ENCODE measurements at regions not wholly inside any gene's neighbourhood (a gene's known extent, or its start where the extent isn't known, plus 50 kb on each side); places are given as distances from the start of the nearest gene placed in this dataset.

DNA sequence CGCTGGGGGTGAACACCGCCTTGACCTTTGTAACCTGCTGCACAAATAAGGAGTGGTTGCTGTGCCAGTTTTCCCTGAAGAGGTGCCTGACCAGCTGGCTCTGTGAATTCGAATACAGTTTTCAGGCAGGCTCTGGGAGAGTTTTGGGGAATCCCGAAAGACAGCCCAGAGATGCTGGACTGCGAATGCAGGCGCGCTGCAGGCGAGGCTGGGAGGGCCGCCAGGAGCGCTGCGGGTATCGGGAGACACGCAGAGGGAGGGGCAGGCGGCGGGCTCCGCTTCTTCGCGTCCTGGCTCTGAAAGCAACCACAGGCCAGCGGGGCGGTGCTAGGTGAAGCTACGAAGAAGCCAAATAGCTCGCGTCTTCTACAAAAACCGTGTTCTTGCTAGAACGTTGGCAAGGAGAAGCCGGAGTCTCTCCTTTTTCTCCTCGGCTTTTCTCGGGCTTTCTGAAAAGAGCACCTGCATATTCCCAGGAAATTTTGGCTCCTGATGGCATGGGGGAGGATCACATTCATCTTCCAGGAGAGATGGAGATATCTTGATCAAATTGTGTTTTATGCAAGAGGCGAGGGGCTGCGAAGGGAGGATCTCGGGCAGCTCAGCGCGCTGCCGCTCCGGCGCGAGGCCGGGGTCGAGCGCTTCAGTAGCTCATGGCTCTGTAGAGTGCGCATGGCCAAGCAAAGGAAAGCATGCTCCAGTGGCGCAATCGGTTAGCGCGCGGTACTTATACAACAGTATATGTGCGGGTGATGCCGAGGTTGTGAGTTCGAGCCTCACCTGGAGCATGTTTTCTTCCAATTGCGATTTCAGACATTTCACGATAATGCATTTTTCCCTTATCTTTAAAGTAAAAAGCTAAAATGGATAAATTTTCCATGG lies 158.1 kb upstream of the ZNF184 start (continued):
- TF ChIP-seq, protein P1, sequence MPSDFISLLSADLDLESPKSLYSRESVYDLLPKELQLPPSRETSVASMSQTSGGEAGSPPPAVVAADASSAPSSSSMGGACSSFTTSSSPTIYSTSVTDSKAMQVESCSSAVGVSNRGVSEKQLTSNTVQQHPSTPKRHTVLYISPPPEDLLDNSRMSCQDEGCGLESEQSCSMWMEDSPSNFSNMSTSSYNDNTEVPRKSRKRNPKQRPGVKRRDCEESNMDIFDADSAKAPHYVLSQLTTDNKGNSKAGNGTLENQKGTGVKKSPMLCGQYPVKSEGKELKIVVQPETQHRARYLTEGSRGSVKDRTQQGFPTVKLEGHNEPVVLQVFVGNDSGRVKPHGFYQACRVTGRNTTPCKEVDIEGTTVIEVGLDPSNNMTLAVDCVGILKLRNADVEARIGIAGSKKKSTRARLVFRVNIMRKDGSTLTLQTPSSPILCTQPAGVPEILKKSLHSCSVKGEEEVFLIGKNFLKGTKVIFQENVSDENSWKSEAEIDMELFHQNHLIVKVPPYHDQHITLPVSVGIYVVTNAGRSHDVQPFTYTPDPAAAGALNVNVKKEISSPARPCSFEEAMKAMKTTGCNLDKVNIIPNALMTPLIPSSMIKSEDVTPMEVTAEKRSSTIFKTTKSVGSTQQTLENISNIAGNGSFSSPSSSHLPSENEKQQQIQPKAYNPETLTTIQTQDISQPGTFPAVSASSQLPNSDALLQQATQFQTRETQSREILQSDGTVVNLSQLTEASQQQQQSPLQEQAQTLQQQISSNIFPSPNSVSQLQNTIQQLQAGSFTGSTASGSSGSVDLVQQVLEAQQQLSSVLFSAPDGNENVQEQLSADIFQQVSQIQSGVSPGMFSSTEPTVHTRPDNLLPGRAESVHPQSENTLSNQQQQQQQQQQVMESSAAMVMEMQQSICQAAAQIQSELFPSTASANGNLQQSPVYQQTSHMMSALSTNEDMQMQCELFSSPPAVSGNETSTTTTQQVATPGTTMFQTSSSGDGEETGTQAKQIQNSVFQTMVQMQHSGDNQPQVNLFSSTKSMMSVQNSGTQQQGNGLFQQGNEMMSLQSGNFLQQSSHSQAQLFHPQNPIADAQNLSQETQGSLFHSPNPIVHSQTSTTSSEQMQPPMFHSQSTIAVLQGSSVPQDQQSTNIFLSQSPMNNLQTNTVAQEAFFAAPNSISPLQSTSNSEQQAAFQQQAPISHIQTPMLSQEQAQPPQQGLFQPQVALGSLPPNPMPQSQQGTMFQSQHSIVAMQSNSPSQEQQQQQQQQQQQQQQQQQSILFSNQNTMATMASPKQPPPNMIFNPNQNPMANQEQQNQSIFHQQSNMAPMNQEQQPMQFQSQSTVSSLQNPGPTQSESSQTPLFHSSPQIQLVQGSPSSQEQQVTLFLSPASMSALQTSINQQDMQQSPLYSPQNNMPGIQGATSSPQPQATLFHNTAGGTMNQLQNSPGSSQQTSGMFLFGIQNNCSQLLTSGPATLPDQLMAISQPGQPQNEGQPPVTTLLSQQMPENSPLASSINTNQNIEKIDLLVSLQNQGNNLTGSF (CRISPR knock-in tag; IDR thresholded peaks at IDR 0.05) = peak; percentile 88; the same call in 1 of the 2 replicates
- TF ChIP-seq U2AF2 (IDR thresholded peaks at IDR 0.05; ENCODE audit: low read depth, low read length) (no peak), ZNF572 (CRISPR knock-in tag; IDR thresholded peaks at IDR 0.05) (no peak), NBN (conservative IDR thresholded peaks at IDR 0.05) (no peak), ETV6 (CRISPR knock-in tag; conservative IDR thresholded peaks at IDR 0.05) (peak; percentile 95), ZNF432 (CRISPR knock-in tag; IDR thresholded peaks at IDR 0.05; ENCODE audit: borderline replicate concordance) (no peak; the same call in 1 of the 2 replicates), SRSF1 (optimal IDR thresholded peaks at IDR 0.05; ENCODE audit: low read depth, low read length) (no peak), ZNF367 (CRISPR knock-in tag; IDR thresholded peaks at IDR 0.05; ENCODE audit: borderline replicate concordance) (no peak), HOXA7 (CRISPR knock-in tag; IDR thresholded peaks at IDR 0.05) (no peak), MAFF (IDR thresholded peaks at IDR 0.05; ENCODE audit: low read depth, low read length) (no peak), GLI4 (CRISPR knock-in tag; IDR thresholded peaks at IDR 0.05; ENCODE audit: borderline replicate concordance) (peak; percentile 81), JDP2 (CRISPR knock-in tag; IDR thresholded peaks at IDR 0.05; ENCODE audit: borderline replicate concordance) (no peak)
- TF ChIP-seq, protein P2, sequence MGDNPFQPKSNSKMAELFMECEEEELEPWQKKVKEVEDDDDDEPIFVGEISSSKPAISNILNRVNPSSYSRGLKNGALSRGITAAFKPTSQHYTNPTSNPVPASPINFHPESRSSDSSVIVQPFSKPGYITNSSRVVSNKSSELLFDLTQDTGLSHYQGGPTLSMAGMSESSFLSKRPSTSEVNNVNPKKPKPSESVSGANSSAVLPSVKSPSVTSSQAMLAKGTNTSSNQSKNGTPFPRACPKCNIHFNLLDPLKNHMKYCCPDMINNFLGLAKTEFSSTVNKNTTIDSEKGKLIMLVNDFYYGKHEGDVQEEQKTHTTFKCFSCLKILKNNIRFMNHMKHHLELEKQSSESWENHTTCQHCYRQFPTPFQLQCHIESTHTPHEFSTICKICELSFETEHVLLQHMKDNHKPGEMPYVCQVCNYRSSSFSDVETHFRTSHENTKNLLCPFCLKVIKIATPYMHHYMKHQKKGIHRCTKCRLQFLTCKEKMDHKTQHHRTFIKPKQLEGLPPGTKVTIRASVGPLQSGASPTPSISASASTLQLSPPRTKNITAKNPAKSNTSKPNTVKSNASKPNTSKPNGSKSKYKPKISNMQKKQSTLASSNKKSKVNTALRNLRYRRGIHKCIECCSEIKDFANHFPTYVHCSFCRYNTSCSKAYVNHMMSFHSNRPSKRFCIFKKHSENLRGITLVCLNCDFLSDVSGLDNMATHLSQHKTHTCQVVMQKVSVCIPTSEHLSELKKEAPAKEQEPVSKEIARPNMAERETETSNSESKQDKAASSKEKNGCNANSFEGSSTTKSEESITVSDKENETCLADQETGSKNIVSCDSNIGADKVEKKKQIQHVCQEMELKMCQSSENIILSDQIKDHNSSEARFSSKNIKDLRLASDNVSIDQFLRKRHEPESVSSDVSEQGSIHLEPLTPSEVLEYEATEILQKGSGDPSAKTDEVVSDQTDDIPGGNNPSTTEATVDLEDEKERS (CRISPR knock-in tag; IDR thresholded peaks at IDR 0.05) = peak; percentile 94
- TF ChIP-seq, protein P3, sequence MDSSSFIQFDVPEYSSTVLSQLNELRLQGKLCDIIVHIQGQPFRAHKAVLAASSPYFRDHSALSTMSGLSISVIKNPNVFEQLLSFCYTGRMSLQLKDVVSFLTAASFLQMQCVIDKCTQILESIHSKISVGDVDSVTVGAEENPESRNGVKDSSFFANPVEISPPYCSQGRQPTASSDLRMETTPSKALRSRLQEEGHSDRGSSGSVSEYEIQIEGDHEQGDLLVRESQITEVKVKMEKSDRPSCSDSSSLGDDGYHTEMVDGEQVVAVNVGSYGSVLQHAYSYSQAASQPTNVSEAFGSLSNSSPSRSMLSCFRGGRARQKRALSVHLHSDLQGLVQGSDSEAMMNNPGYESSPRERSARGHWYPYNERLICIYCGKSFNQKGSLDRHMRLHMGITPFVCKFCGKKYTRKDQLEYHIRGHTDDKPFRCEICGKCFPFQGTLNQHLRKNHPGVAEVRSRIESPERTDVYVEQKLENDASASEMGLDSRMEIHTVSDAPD (CRISPR knock-in tag; IDR thresholded peaks at IDR 0.05) = peak; percentile 78; the same call in 1 of the 2 replicates
- TF ChIP-seq, protein P4, sequence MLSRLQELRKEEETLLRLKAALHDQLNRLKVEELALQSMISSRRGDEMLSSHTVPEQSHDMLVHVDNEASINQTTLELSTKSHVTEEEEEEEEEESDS (CRISPR knock-in tag; IDR thresholded peaks at IDR 0.05; ENCODE audit: borderline replicate concordance) = peak; percentile 86; the same call in 1 of the 2 replicates
- TF ChIP-seq, protein P5, sequence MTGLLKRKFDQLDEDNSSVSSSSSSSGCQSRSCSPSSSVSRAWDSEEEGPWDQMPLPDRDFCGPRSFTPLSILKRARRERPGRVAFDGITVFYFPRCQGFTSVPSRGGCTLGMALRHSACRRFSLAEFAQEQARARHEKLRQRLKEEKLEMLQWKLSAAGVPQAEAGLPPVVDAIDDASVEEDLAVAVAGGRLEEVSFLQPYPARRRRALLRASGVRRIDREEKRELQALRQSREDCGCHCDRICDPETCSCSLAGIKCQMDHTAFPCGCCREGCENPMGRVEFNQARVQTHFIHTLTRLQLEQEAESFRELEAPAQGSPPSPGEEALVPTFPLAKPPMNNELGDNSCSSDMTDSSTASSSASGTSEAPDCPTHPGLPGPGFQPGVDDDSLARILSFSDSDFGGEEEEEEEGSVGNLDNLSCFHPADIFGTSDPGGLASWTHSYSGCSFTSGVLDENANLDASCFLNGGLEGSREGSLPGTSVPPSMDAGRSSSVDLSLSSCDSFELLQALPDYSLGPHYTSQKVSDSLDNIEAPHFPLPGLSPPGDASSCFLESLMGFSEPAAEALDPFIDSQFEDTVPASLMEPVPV (CRISPR knock-in tag; IDR thresholded peaks at IDR 0.05) = peak; percentile 95

All from HepG2 (cell line).